Lower leg skin (tissue), 3 donors: ENCODE measurements at regions not wholly inside any gene's neighbourhood (a gene's known extent, or its start where the extent isn't known, plus 50 kb on each side); places are given as distances from the start of the nearest gene placed in this dataset.

Experiments
- CTCF ChIP-seq, 3 donors: fragments of 450-650 bp; IDR thresholded peaks; one replicate each; pipeline ENCODE4 v1.5.1; 2016; ENCODE audit warnings: antibody characterized with exemption in 3 of 3, mild to moderate bottlenecking in 3 of 3, moderate library complexity in 2 of 3
- POLR2A ChIP-seq, 2 donors: fragments of 450-650 bp; IDR thresholded peaks; one replicate each; pipeline ENCODE4 v1.6.1; 2016 to 2017; ENCODE audit warnings: antibody characterized with exemption in 2 of 2, mild to moderate bottlenecking in 1 of 2, moderate library complexity in 1 of 2

GRCh38 chr2:140136861-140137260, 1356.7 kb upstream of the NXPH2 start:
- no peak for TF ChIP-seq CTCF (IDR thresholded peaks at IDR 0.05)
- no peak for TF ChIP-seq POLR2A (IDR thresholded peaks at IDR 0.05)
